WTC11 (cell line): ENCODE measurements at regions not wholly inside any gene's neighbourhood (a gene's known extent, or its start where the extent isn't known, plus 50 kb on each side); places are given as distances from the start of the nearest gene placed in this dataset.
A peak's percentile ranks its signal among the peaks of the same experiment; 100 is the strongest.

Source experiments
- ATAC-seq: fragments of 200-7000 bp; cut with Tn5 transposase; 2 replicates; pipeline ENCODE4 v1.10.0; 2021; ENCODE audit warnings: mild to moderate bottlenecking, moderate library complexity
- CTCF ChIA-PET: fragments of 300-600 bp; sonication (Branson Sonifier 250); formaldehyde crosslinking; loops from one replicate; lab custom pipeline; 2021; ENCODE audit warnings: antibody characterized with exemption; lab: Charles Lee
- POLR2A ChIA-PET: fragments of 350-600 bp; sonication (Branson Sonifier 250); formaldehyde crosslinking; loops from one replicate; lab custom pipeline; 2021; ENCODE audit warnings: antibody characterized with exemption; lab: Charles Lee
- DNase-seq: peaks from one replicate; pipeline ENCODE4 v3.0.0; 2021; ENCODE audit warnings: low spot score
- H3K27ac Mint-ChIP-seq: 2 replicates; pipeline ENCODE4 v1.8.0; 2021; ENCODE audit warnings: mixed read lengths
- H3K27me3 Mint-ChIP-seq: 2 replicates; pipeline ENCODE4 v1.8.0; 2021; ENCODE audit warnings: low read depth, mild to moderate bottlenecking, moderate library complexity, mixed read lengths
- H3K36me3 Mint-ChIP-seq: 2 replicates; pipeline ENCODE4 v1.8.0; 2021; ENCODE audit warnings: mixed read lengths
- H3K4me1 Mint-ChIP-seq: 2 replicates; pipeline ENCODE4 v1.8.0; 2022; ENCODE audit warnings: mixed read lengths
- H3K4me3 Mint-ChIP-seq: 2 replicates; pipeline ENCODE4 v1.8.0; 2021; ENCODE audit warnings: mild to moderate bottlenecking, moderate library complexity, mixed read lengths
- H3K9me3 Mint-ChIP-seq: 2 replicates; pipeline ENCODE4 v1.8.0; 2021; ENCODE audit warnings: mixed read lengths
- ELF4 ChIP-seq: sonication (generic); formaldehyde crosslinking; IDR thresholded peaks from 2 replicates; pipeline ENCODE4 v1.8.1; 2022; ENCODE audit warnings: low read depth, mild to moderate bottlenecking, moderate library complexity, missing genetic modification reagents
- EMX1 ChIP-seq: fragments of 250-450 bp; sonication (Bioruptor Pico); IDR thresholded peaks from 2 replicates; pipeline ENCODE4 v1.8.0; 2021; ENCODE audit warnings: mild to moderate bottlenecking
- FOXK1 ChIP-seq: sonication (generic); formaldehyde crosslinking; IDR thresholded peaks from 2 replicates; pipeline ENCODE4 v1.8.0; 2022; ENCODE audit warnings: mild to moderate bottlenecking, moderate library complexity, missing genetic modification reagents
- FOXP4 ChIP-seq: sonication (generic); formaldehyde crosslinking; IDR thresholded peaks from 2 replicates; pipeline ENCODE4 v1.8.0; 2022; ENCODE audit warnings: mild to moderate bottlenecking, missing genetic modification reagents
- GTF2I ChIP-seq: fragments of 250-450 bp; sonication (Bioruptor Pico); conservative IDR thresholded peaks from 2 replicates; pipeline ENCODE4 v1.4.0; 2021; ENCODE audit warnings: mild to moderate bottlenecking
- JAZF1 ChIP-seq: fragments of 250-450 bp; sonication (Bioruptor Pico); IDR thresholded peaks from 2 replicates; pipeline ENCODE4 v1.9.0; 2021; ENCODE audit warnings: moderate library complexity, mild to moderate bottlenecking, inconsistent platforms
- JUN ChIP-seq: sonication (generic); formaldehyde crosslinking; IDR thresholded peaks from 2 replicates; pipeline ENCODE4 v1.8.0; 2023; ENCODE audit warnings: mild to moderate bottlenecking, missing genetic modification reagents
- MXD4 ChIP-seq: fragments of 250-450 bp; sonication (Bioruptor Pico); IDR thresholded peaks from 2 replicates; pipeline ENCODE4 v1.8.0; 2021; ENCODE audit warnings: mild to moderate bottlenecking, moderate library complexity, borderline replicate concordance
- MYBL2 ChIP-seq: sonication (generic); formaldehyde crosslinking; IDR thresholded peaks from 2 replicates; pipeline ENCODE4 v1.8.1; 2023; ENCODE audit warnings: mild to moderate bottlenecking, moderate library complexity, missing genetic modification reagents
- NR1H2 ChIP-seq: sonication (generic); formaldehyde crosslinking; IDR thresholded peaks from 2 replicates; pipeline ENCODE4 v1.9.0; 2021; ENCODE audit warnings: mild to moderate bottlenecking, moderate library complexity, missing genetic modification reagents
- OVOL2 ChIP-seq: fragments of 250-450 bp; sonication (Bioruptor Pico); IDR thresholded peaks from 2 replicates; pipeline ENCODE4 v1.9.0; 2021; ENCODE audit warnings: mild to moderate bottlenecking, borderline replicate concordance
- PRRX2 ChIP-seq: fragments of 250-450 bp; sonication (Bioruptor Pico); IDR thresholded peaks from 2 replicates; pipeline ENCODE4 v1.8.0; 2021; ENCODE audit warnings: mild to moderate bottlenecking
- RELA ChIP-seq: sonication (generic); formaldehyde crosslinking; IDR thresholded peaks from 2 replicates; pipeline ENCODE4 v1.8.1; 2022; ENCODE audit warnings: missing genetic modification reagents, mild to moderate bottlenecking, borderline replicate concordance
- SOX15 ChIP-seq: fragments of 250-450 bp; sonication (Bioruptor Pico); IDR thresholded peaks from 2 replicates; pipeline ENCODE4 v1.9.0; 2021; ENCODE audit warnings: mild to moderate bottlenecking
- SP1 ChIP-seq: sonication (generic); formaldehyde crosslinking; conservative IDR thresholded peaks from 2 replicates; pipeline ENCODE4 v1.8.1; 2022; ENCODE audit warnings: missing genetic modification reagents
- TCF7 ChIP-seq: sonication (generic); formaldehyde crosslinking; IDR thresholded peaks from 2 replicates; pipeline ENCODE4 v1.8.0; 2022; ENCODE audit warnings: mild to moderate bottlenecking, low read depth, missing genetic modification reagents, moderate library complexity
- ZBTB21 ChIP-seq: sonication (generic); formaldehyde crosslinking; IDR thresholded peaks from 2 replicates; pipeline ENCODE4 v1.8.1; 2023; ENCODE audit warnings: mild to moderate bottlenecking, missing genetic modification reagents, borderline replicate concordance
- ZNF232 ChIP-seq: sonication (generic); formaldehyde crosslinking; IDR thresholded peaks from 2 replicates; pipeline ENCODE4 v1.8.0; 2022; ENCODE audit warnings: mild to moderate bottlenecking, missing genetic modification reagents
- ZNF416 ChIP-seq: fragments of 250-450 bp; sonication (Bioruptor Pico); IDR thresholded peaks from 2 replicates; pipeline ENCODE4 v1.9.0; 2021; ENCODE audit warnings: mild to moderate bottlenecking, inconsistent platforms
- ZNF512 ChIP-seq: sonication (generic); formaldehyde crosslinking; IDR thresholded peaks from 2 replicates; pipeline ENCODE4 v1.8.1; 2022; ENCODE audit warnings: missing genetic modification reagents, borderline replicate concordance
- ZNF671 ChIP-seq: fragments of 250-450 bp; sonication (Bioruptor Pico); IDR thresholded peaks from 2 replicates; pipeline ENCODE4 v1.8.0; 2021; ENCODE audit warnings: mild to moderate bottlenecking
- TF ChIP-seq, protein P1 (sequence below): sonication (generic); formaldehyde crosslinking; IDR thresholded peaks from 2 replicates; pipeline ENCODE4 v1.8.0; 2023; ENCODE audit warnings: missing genetic modification reagents
- TF ChIP-seq, protein P2 (sequence below): fragments of 250-450 bp; sonication (Bioruptor Pico); IDR thresholded peaks from 2 replicates; pipeline ENCODE4 v1.9.0; 2021; ENCODE audit warnings: moderate library complexity, mild to moderate bottlenecking, inconsistent platforms, borderline replicate concordance
- TF ChIP-seq, protein P3 (sequence below): fragments of 250-450 bp; sonication (Bioruptor Pico); IDR thresholded peaks from 2 replicates; pipeline ENCODE4 v1.9.0; 2021; ENCODE audit warnings: mild to moderate bottlenecking
- TF ChIP-seq, protein P4 (sequence below): sonication (generic); formaldehyde crosslinking; IDR thresholded peaks from 2 replicates; pipeline ENCODE4 v1.8.0; 2023; ENCODE audit warnings: missing genetic modification reagents, mild to moderate bottlenecking, borderline replicate concordance
- TF ChIP-seq, protein P5 (sequence below): sonication (generic); formaldehyde crosslinking; IDR thresholded peaks from 2 replicates; pipeline ENCODE4 v1.8.1; 2022; ENCODE audit warnings: low read depth, mild to moderate bottlenecking, moderate library complexity, missing genetic modification reagents, borderline replicate concordance

DNA sequence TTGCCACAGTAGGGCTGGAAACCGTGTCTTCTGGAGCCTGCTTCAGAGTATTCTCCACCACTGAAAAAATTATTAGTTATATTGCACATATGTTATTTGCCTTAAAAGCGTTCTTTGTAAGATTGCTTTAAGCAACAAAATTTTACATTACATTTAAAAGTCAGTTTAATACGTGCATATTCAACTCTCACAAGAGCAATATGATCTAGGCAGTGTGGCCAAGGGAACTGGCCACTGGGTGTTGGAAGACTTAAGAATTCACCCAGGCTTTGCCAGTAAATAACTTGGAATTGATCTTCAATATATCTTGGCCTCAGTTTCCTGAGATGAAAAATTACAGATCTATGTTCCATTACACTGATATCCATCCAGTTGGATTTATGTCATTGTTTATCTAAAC is 694.4 kb downstream of the EFNA5 start:
- peaks cover 63% of the 10 kb centered on the region for H3K4me1 Mint-ChIP-seq
- ChIA-PET CTCF (no interaction called here), POLR2A (no interaction called here)
- no peak for DNase-seq
- H3K9me3 Mint-ChIP-seq = no peaks in the 10 kb centered on the region
- TF ChIP-seq, protein P1, sequence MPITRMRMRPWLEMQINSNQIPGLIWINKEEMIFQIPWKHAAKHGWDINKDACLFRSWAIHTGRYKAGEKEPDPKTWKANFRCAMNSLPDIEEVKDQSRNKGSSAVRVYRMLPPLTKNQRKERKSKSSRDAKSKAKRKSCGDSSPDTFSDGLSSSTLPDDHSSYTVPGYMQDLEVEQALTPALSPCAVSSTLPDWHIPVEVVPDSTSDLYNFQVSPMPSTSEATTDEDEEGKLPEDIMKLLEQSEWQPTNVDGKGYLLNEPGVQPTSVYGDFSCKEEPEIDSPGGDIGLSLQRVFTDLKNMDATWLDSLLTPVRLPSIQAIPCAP = no peak
- TF ChIP-seq JAZF1 (CRISPR knock-in tag) (no peak), SOX15 (CRISPR knock-in tag) (no peak), ZBTB21 (no peak), PRRX2 (no peak), JUN (no peak), ZNF416 (CRISPR knock-in tag) (no peak), RELA (CRISPR knock-in tag) (no peak), ZNF671 (CRISPR knock-in tag) (no peak), TCF7 (CRISPR knock-in tag) (no peak), MYBL2 (CRISPR knock-in tag) (no peak), ELF4 (CRISPR knock-in tag) (no peak)
- TF ChIP-seq, protein P2, sequence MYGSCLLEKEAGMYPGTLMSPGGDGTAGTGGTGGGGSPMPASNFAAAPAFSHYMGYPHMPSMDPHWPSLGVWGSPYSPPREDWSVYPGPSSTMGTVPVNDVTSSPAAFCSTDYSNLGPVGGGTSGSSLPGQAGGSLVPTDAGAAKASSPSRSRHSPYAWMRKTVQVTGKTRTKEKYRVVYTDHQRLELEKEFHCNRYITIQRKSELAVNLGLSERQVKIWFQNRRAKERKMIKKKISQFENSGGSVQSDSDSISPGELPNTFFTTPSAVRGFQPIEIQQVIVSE (CRISPR knock-in tag) = no peak
- TF ChIP-seq, protein P3, sequence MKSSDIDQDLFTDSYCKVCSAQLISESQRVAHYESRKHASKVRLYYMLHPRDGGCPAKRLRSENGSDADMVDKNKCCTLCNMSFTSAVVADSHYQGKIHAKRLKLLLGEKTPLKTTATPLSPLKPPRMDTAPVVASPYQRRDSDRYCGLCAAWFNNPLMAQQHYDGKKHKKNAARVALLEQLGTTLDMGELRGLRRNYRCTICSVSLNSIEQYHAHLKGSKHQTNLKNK = no peak
- no peak overlapping the region for H3K27ac Mint-ChIP-seq
- peaks cover 20% of the 10 kb centered on the region for H3K36me3 Mint-ChIP-seq
- 0 out of 2 replicates have a peak overlapping the region, but pooled peaks have one; percentile 12 for H3K4me3 Mint-ChIP-seq
- no peaks in the 10 kb centered on the region for H3K27me3 Mint-ChIP-seq
- no peak for ATAC-seq

DNA sequence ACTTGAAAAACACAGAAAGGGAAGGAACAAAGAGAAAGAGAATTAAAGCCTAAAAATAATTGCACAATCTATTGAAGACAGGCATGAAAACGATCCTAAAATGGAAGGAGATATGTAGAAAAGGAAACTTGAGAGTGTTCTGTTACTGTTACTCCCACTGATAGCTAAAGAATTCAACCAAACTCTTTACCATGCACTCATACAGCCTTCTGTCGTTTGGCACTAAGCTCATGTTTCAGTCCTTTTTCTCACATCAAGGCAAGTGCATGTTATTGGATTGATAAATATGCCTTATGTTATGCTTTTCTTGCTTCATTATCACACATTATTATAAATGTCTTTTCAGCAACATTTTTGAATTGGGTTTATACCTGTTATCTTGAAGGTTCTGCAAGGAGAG is 696.5 kb downstream of the EFNA5 start:
- CTCF ChIA-PET = interaction anchor here (0.8 to 1.6 kb wide), 3 partner anchors 274 to 705 kb away, joined by 3 to 4 read pairs (median 3); no protein-coding TSS in a partner anchor
- Mint-ChIP-seq H3K36me3 (no peaks in the 10 kb centered on the region), H3K4me1 (peaks cover 62% of the 10 kb centered on the region), H3K9me3 (no peaks in the 10 kb centered on the region), H3K27me3 (no peaks in the 10 kb centered on the region), H3K27ac (peak overlapping the region; percentile 35; the same call in 1 of the 2 replicates), H3K4me3 (no peak overlapping the region)
- no peak for DNase-seq
- peak; percentile 57 for ATAC-seq
- POLR2A ChIA-PET = no interaction called here
- TF ChIP-seq, protein P2 (CRISPR knock-in tag) = no peak
- TF ChIP-seq, protein P4, sequence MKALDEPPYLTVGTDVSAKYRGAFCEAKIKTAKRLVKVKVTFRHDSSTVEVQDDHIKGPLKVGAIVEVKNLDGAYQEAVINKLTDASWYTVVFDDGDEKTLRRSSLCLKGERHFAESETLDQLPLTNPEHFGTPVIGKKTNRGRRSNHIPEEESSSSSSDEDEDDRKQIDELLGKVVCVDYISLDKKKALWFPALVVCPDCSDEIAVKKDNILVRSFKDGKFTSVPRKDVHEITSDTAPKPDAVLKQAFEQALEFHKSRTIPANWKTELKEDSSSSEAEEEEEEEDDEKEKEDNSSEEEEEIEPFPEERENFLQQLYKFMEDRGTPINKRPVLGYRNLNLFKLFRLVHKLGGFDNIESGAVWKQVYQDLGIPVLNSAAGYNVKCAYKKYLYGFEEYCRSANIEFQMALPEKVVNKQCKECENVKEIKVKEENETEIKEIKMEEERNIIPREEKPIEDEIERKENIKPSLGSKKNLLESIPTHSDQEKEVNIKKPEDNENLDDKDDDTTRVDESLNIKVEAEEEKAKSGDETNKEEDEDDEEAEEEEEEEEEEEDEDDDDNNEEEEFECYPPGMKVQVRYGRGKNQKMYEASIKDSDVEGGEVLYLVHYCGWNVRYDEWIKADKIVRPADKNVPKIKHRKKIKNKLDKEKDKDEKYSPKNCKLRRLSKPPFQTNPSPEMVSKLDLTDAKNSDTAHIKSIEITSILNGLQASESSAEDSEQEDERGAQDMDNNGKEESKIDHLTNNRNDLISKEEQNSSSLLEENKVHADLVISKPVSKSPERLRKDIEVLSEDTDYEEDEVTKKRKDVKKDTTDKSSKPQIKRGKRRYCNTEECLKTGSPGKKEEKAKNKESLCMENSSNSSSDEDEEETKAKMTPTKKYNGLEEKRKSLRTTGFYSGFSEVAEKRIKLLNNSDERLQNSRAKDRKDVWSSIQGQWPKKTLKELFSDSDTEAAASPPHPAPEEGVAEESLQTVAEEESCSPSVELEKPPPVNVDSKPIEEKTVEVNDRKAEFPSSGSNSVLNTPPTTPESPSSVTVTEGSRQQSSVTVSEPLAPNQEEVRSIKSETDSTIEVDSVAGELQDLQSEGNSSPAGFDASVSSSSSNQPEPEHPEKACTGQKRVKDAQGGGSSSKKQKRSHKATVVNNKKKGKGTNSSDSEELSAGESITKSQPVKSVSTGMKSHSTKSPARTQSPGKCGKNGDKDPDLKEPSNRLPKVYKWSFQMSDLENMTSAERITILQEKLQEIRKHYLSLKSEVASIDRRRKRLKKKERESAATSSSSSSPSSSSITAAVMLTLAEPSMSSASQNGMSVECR (CRISPR knock-in tag) = no peak
- TF ChIP-seq EMX1 (CRISPR knock-in tag) (no peak), GTF2I (CRISPR knock-in tag) (no peak), NR1H2 (CRISPR knock-in tag) (no peak), JAZF1 (CRISPR knock-in tag) (no peak), FOXP4 (CRISPR knock-in tag) (no peak), ELF4 (CRISPR knock-in tag) (no peak), SP1 (no peak), ZNF232 (no peak), OVOL2 (CRISPR knock-in tag) (no peak), ZNF512 (no peak), MXD4 (CRISPR knock-in tag) (no peak), FOXK1 (CRISPR knock-in tag) (no peak)
- TF ChIP-seq, protein P5, sequence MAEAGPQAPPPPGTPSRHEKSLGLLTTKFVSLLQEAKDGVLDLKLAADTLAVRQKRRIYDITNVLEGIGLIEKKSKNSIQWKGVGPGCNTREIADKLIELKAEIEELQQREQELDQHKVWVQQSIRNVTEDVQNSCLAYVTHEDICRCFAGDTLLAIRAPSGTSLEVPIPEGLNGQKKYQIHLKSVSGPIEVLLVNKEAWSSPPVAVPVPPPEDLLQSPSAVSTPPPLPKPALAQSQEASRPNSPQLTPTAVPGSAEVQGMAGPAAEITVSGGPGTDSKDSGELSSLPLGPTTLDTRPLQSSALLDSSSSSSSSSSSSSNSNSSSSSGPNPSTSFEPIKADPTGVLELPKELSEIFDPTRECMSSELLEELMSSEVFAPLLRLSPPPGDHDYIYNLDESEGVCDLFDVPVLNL = no peak
